ENCODE measurements at regions not wholly inside any gene's neighbourhood (a gene's known extent, or its start where the extent isn't known, plus 50 kb on each side); places are given as distances from the start of the nearest gene placed in this dataset.

DNA sequence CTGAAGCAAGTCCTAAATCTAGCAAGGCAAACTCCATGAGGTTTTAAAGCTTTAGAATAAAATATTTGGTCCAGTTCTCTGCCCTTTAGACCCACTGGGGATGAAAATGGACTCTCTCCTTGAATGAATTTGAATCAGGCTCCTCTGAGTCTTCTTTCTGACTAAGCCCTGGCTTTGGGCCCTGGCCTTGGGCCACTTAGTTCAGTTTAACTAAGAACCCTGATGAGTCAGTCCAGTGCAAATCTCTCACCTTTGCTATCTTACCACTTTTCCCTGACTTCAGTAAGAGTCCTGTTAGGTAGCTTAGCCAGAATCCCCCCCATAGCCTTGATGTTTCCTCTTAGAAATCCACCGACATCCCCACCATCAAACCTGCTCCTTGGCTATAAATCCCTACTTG is 427.5 kb downstream of the SNAPC1 start:
- H3K9ac ChIP-seq (ENCODE audit: extremely low read depth, insufficient read length, low read length): no peak overlapping the region
- no CpG with 5 or more reads among the region's 1 CpG for WGBS (ENCODE audit: extremely low coverage, insufficient read length, low lambda C conversion rate)
- H3K27me3 Mint-ChIP-seq (ENCODE audit: low read depth): peaks cover 6% of the 10 kb centered on the region

More for the DNA sequence above, 427.5 kb downstream of the SNAPC1 start:
- Histone ChIP-seq H2BK12ac (ENCODE audit: insufficient read length, low read depth, low read length) (no peak overlapping the region), H3K56ac (ENCODE audit: insufficient read length, low read depth, low read length) (no peak overlapping the region), H3K27me3 (ENCODE audit: insufficient read depth, low read length) (no peaks in the 10 kb centered on the region), H3K79me1 (ENCODE audit: insufficient read depth, low read depth, low read length, poor library complexity, severe bottlenecking) (no peaks in the 10 kb centered on the region), H3T11ph (ENCODE audit: low read length) (no peak overlapping the region), H3K18ac (ENCODE audit: insufficient read length, low read depth, low read length) (no peak overlapping the region), H2AFZ (ENCODE audit: low read length) (no peak overlapping the region), H2BK5ac (ENCODE audit: insufficient read length, low read length) (no peak overlapping the region), H3K27ac (ENCODE audit: insufficient read length, low read depth, low read length) (no peak overlapping the region), H4K91ac (ENCODE audit: insufficient read length, low read depth, low read length) (no peak overlapping the region), H3K4me1 (ENCODE audit: insufficient read depth, low read length) (no peaks in the 10 kb centered on the region), H3K4me2 (ENCODE audit: insufficient read depth, insufficient read length, low read length) (no peak overlapping the region), H3K14ac (ENCODE audit: insufficient read depth, low read length) (no peak overlapping the region), H3K9me3 (ENCODE audit: control insufficient read depth, low read depth, low read length) (no peaks in the 10 kb centered on the region), H4K20me1 (ENCODE audit: control insufficient read depth, insufficient read depth, insufficient read length) (no peaks in the 10 kb centered on the region), H2AK5ac (ENCODE audit: insufficient read length, low read length) (no peak overlapping the region), H4K8ac (replicated peaks; ENCODE audit: insufficient read length, low read depth, low read length) (no peak overlapping the region), H2BK120ac (ENCODE audit: low read depth, low read length, poor library complexity, severe bottlenecking) (no peak overlapping the region), H2BK20ac (ENCODE audit: low read depth, low read length, poor library complexity, severe bottlenecking) (no peak overlapping the region), H3K23ac (ENCODE audit: insufficient read length, low read depth, low read length) (no peak overlapping the region), H3K79me2 (ENCODE audit: insufficient read depth, low read length) (no peaks in the 10 kb centered on the region), H4K5ac (ENCODE audit: insufficient read length, low read depth, low read length) (no peak overlapping the region), H2BK15ac (ENCODE audit: low read depth, low read length) (no peak overlapping the region), H3K4ac (ENCODE audit: low read depth, low read length) (no peak overlapping the region), H3K23me2 (ENCODE audit: insufficient read length, low read depth, low read length, poor library complexity, severe bottlenecking) (no peaks in the 10 kb centered on the region)
- TF ChIP-seq CTCF (conservative IDR thresholded peaks at IDR 0.05): no peak
- Mint-ChIP-seq H3K36me3 (ENCODE audit: insufficient read depth in 1 of 3, low read depth in 3 of 3) (no peaks in the 10 kb centered on the region), H3K4me3 (no peak overlapping the region), H3K4me1 (peaks cover 6 to 8% of the 10 kb centered on the region in 2 experiments), H3K9me3 (peaks cover 0 to 3% of the 10 kb centered on the region in 2 experiments; a peak in 1 of 5 replicates), H3K27ac (no peak overlapping the region)
- DNase-seq: no peak

All from H9 (cell line).